ENCODE measurements at regions not wholly inside any gene's neighbourhood (a gene's known extent, or its start where the extent isn't known, plus 50 kb on each side); places are given as distances from the start of the nearest gene placed in this dataset.

- POLR2A ChIA-PET: no interaction called here
- TF ChIP-seq ZNF18 (CRISPR knock-in tag; IDR thresholded peaks at IDR 0.05; ENCODE audit: insufficient replicate concordance): no peak
- no peak for TF ChIP-seq SRSF1 (optimal IDR thresholded peaks at IDR 0.05; ENCODE audit: low read depth, low read length)
- no peak for TF ChIP-seq KAT2B (IDR thresholded peaks at IDR 0.05; ENCODE audit: borderline replicate concordance, low read depth, low read length)
- no peak for TF ChIP-seq ZNF564 (CRISPR knock-in tag; IDR thresholded peaks at IDR 0.05)
- TF ChIP-seq SNAI1 (CRISPR knock-in tag; IDR thresholded peaks at IDR 0.05; ENCODE audit: borderline replicate concordance): no peak
- TF ChIP-seq ZMYM3 (CRISPR knock-in tag; IDR thresholded peaks at IDR 0.05): no peak
- no peak for TF ChIP-seq PRDM10 (CRISPR knock-in tag; IDR thresholded peaks at IDR 0.05; ENCODE audit: low read depth)
- TF ChIP-seq ZNF780A (CRISPR knock-in tag; IDR thresholded peaks at IDR 0.05): no peak
- no peak for TF ChIP-seq ZNF598 (CRISPR knock-in tag; IDR thresholded peaks at IDR 0.05; ENCODE audit: borderline replicate concordance)
- TF ChIP-seq ZNF879 (CRISPR knock-in tag; IDR thresholded peaks at IDR 0.05): no peak
- TF ChIP-seq RFX5 (IDR thresholded peaks at IDR 0.05; ENCODE audit: low read depth, low read length): no peak
- TF ChIP-seq, protein P1, sequence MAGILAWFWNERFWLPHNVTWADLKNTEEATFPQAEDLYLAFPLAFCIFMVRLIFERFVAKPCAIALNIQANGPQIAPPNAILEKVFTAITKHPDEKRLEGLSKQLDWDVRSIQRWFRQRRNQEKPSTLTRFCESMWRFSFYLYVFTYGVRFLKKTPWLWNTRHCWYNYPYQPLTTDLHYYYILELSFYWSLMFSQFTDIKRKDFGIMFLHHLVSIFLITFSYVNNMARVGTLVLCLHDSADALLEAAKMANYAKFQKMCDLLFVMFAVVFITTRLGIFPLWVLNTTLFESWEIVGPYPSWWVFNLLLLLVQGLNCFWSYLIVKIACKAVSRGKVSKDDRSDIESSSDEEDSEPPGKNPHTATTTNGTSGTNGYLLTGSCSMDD (CRISPR knock-in tag; IDR thresholded peaks at IDR 0.05): no peak
- no peak for TF ChIP-seq ZNF335 (CRISPR knock-in tag; IDR thresholded peaks at IDR 0.05)
- no peak for TF ChIP-seq NFYC (CRISPR knock-in tag; IDR thresholded peaks at IDR 0.05)
- TF ChIP-seq CEBPG (CRISPR knock-in tag; IDR thresholded peaks at IDR 0.05): no peak
- no peak for TF ChIP-seq ZNF263 (CRISPR knock-in tag; IDR thresholded peaks at IDR 0.05)
- no peak for TF ChIP-seq SKIL (CRISPR knock-in tag; IDR thresholded peaks at IDR 0.05; ENCODE audit: borderline replicate concordance)
- TF ChIP-seq TCF7L2 (IDR thresholded peaks at IDR 0.05; ENCODE audit: low read depth, low read length): no peak
- Histone ChIP-seq H3K4me1 (ENCODE audit: insufficient read depth, low read length) (peaks cover 17% of the 10 kb centered on the region), H3K4me2 (ENCODE audit: low read depth, low read length) (no peak overlapping the region), H3K27ac (ENCODE audit: extremely low read length, insufficient read depth, low read length) (no peak overlapping the region), H4K20me1 (ENCODE audit: insufficient read depth, low read length) (no peaks in the 10 kb centered on the region), H2AFZ (ENCODE audit: low read length) (no peak overlapping the region), H3K79me2 (ENCODE audit: insufficient read depth, low read length) (no peaks in the 10 kb centered on the region), H3K27me3 (ENCODE audit: control insufficient read depth in 1 of 2, insufficient read depth in 2 of 2, low read length in 2 of 2) (peaks cover 0 to 26% of the 10 kb centered on the region in 2 experiments; a peak in 4 of 5 replicates), H3K4me3 (replicated peaks in 1 of 3; ENCODE audit: insufficient read depth in 1 of 3, low read depth in 2 of 3, low read length in 3 of 3) (no peak overlapping the region), H3K9ac (ENCODE audit: insufficient read depth, low read depth, low read length) (no peak overlapping the region), H3K9me3 (ENCODE audit: low read length) (no peaks in the 10 kb centered on the region), H3K36me3 (replicated peaks in 1 of 2; ENCODE audit: control insufficient read depth in 1 of 2, insufficient read depth in 2 of 2, low read length in 2 of 2) (no peaks in the 10 kb centered on the region)
- 59% methylated on average over 5 of the region's 5 CpGs for WGBS (ENCODE audit: low lambda C conversion rate)
- DNase-seq (ENCODE audit: low spot score) (no peak), ATAC-seq (no peak), FAIRE-seq (no peak)
- no TSS peak for BruUV-seq (replicated peaks)
- CTCF ChIA-PET (ENCODE audit: low intra/inter-chr PET ratio, low total read pairs): no interaction called here
- intact Hi-C loops (cut with micrococcal nuclease; ENCODE audit: unreplicated experiment): no loop called here
- in situ Hi-C loops (cut with HindIII; ENCODE audit: extremely low pct_ligation_motif_present, low pct_unique_long_range_greater_than_20kb): no loop called here
Measured at GRCh38 chr2:120493231-120493630, 147.3 kb downstream of the INHBB start.
